Psoas muscle (tissue), 7 donors: ENCODE measurements at regions not wholly inside any gene's neighbourhood (a gene's known extent, or its start where the extent isn't known, plus 50 kb on each side); places are given as distances from the start of the nearest gene placed in this dataset.

Experiments
- ATAC-seq, 4 donors: fragments of 200-7000 bp; cut with Tn5 transposase; one replicate each; pipeline ENCODE4 v1.9.1; 2020; ENCODE audit warnings: moderate library complexity in 3 of 4, mild to moderate bottlenecking in 2 of 4
- DNase-seq, 2 donors: peaks; one replicate each; pipeline ENCODE4 v3.0.0-alpha.2; 2020
- H3K27ac ChIP-seq: fragments of 200-600 bp; one replicate; pipeline ENCODE4 v1.8.0; 2022
- H3K27me3 ChIP-seq, 3 donors: fragments of 200-600 bp in 1 of 3; one replicate each; pipeline versions ENCODE4 v1.6.1 to v1.8.0; 2013 to 2022; ENCODE audit warnings: low read length in 2 of 3, mild to moderate bottlenecking in 2 of 3, moderate library complexity in 1 of 3; ENCODE audit not compliant: insufficient read depth in 3 of 3
- H3K36me3 ChIP-seq, 2 donors: fragments of 200-600 bp in 1 of 2; one replicate each; pipeline versions ENCODE4 v1.6.1 to v1.8.0; 2013 to 2022; ENCODE audit warnings: low read depth in 1 of 2, mild to moderate bottlenecking in 1 of 2, moderate library complexity in 1 of 2; ENCODE audit not compliant: insufficient read depth in 1 of 2
- H3K4me1 ChIP-seq: fragments of 200-600 bp; one replicate; pipeline ENCODE4 v1.8.0; 2022
- H3K4me3 ChIP-seq: fragments of 200-600 bp; one replicate; pipeline ENCODE4 v1.8.0; 2022; ENCODE audit warnings: mild to moderate bottlenecking
- H3K9me3 ChIP-seq: fragments of 200-600 bp; one replicate; pipeline ENCODE4 v1.8.0; 2022
- WGBS, 3 donors: extraction: QIAGEN DNeasy Blood & Tissue Kit; methylation state at CpG; one replicate each; pipeline versions ENCODE4 v1.1.6 to v1.1.7; 2013; 5-methylcytosine and 5-hydroxymethylcytosine counted together
- intact Hi-C, 2 donors: fragments of 100-400 bp; cut with DNase I; formaldehyde crosslinking; loops; one replicate each; pipeline versions ENCODE4 v1.11.0 to v1.14.2; 2022
- TF ChIP-seq, protein P1 (sequence below): fragments of 200-600 bp; IDR thresholded peaks from one replicate; pipeline ENCODE4 v1.8.0; 2022; ENCODE audit warnings: antibody characterized with exemption
- donor health status: healthy with polysubstance abuse.
- donor health status: DM: no; HTN: no; CAD: no; lungs with moderate emphysema.
- donor health status: Bipolar disorder and iron deficiency.
- donor health status: healthy.
- donor health status: DM: yes; HTN: yes; CAD: no.
- donor health status: DM: no; HTN: no; CAD: no.
- donor health status: DM: yes; HTN: yes; CAD: no.

- H3K4me1 ChIP-seq, result no peaks in the 10 kb centered on the region
- WGBS, 3 donors, result 65 to 88% (median 83%) methylated on average over 3 of the region's 3 CpGs
- no peaks in the 10 kb centered on the region for H3K27me3 ChIP-seq
- intact Hi-C loops, result no loop called here
- H3K9me3 ChIP-seq, result no peaks in the 10 kb centered on the region
- TF ChIP-seq, protein P1, sequence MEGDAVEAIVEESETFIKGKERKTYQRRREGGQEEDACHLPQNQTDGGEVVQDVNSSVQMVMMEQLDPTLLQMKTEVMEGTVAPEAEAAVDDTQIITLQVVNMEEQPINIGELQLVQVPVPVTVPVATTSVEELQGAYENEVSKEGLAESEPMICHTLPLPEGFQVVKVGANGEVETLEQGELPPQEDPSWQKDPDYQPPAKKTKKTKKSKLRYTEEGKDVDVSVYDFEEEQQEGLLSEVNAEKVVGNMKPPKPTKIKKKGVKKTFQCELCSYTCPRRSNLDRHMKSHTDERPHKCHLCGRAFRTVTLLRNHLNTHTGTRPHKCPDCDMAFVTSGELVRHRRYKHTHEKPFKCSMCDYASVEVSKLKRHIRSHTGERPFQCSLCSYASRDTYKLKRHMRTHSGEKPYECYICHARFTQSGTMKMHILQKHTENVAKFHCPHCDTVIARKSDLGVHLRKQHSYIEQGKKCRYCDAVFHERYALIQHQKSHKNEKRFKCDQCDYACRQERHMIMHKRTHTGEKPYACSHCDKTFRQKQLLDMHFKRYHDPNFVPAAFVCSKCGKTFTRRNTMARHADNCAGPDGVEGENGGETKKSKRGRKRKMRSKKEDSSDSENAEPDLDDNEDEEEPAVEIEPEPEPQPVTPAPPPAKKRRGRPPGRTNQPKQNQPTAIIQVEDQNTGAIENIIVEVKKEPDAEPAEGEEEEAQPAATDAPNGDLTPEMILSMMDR, result no peak
- ATAC-seq (no peak), DNase-seq (no peak)
- no peaks in the 10 kb centered on the region for H3K36me3 ChIP-seq
- no peak overlapping the region for H3K27ac ChIP-seq
- no peak overlapping the region for H3K4me3 ChIP-seq
Measured at GRCh38 chrX:145464650-145465049, 217.3 kb downstream of the SPANXN1 start.

DNA sequence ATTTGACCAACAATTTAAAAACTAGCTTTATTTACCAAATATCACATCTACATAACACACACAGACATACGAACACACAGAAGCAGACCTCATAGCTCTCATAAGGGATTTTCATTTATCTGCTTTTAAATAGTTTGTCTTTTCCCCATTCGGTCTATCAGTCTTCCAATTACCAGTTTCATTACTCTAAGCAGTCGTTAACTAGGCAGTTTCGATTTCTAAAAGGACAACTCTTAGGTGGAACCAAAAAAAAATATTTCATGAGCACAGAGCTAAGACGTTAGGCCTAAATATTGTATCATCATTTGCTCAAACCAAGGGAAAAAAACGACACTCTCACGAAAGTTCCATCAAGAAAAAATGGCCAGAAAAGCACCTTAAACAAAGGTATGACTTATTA, 228.4 kb downstream of the SPANXN1 start:
- Histone ChIP-seq H3K27ac (no peak overlapping the region), H3K4me1 (no peaks in the 10 kb centered on the region), H3K27me3 (no peaks in the 10 kb centered on the region), H3K9me3 (no peaks in the 10 kb centered on the region), H3K4me3 (no peak overlapping the region), H3K36me3 (no peaks in the 10 kb centered on the region)
- 61 to 78% (median 72%) methylated on average over 7 of the region's 7 CpGs for WGBS, 3 donors
- TF ChIP-seq, protein P1, result no peak
- ATAC-seq, result no peak
- DNase-seq, result no peak
- intact Hi-C loops, result no loop called here

GRCh38 chrX:145484740-145485139, 237.4 kb downstream of the SPANXN1 start:
- Histone ChIP-seq H3K27me3 (no peaks in the 10 kb centered on the region), H3K36me3 (no peaks in the 10 kb centered on the region), H3K4me3 (no peak overlapping the region), H3K27ac (no peak overlapping the region), H3K9me3 (no peaks in the 10 kb centered on the region), H3K4me1 (no peaks in the 10 kb centered on the region)
- no peak for DNase-seq
- no peak for ATAC-seq
- intact Hi-C loops, result no loop called here
- TF ChIP-seq, protein P1, result no peak

DNA sequence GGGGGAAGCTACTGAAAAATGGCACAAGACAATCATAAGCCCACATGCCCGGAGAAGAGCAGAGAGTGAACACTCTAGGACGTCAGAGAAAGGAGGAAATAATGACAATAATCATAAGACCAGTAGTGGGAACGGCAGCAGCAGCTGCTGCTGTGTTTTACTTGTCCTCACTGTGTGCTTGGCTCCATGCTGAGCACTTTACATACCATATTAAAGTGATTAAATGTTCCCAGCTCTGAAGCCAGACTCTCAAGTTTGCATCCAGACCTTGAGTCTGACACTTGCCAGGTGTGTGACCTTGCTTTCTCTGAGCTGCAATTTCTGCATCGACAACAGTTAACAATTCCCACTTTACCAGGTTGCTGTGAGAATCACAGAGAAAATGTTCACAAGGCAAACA, 255.4 kb downstream of the SPANXN1 start:
- 27 to 35% (median 34%) methylated on average over 4 of the region's 4 CpGs for WGBS, 3 donors

DNA sequence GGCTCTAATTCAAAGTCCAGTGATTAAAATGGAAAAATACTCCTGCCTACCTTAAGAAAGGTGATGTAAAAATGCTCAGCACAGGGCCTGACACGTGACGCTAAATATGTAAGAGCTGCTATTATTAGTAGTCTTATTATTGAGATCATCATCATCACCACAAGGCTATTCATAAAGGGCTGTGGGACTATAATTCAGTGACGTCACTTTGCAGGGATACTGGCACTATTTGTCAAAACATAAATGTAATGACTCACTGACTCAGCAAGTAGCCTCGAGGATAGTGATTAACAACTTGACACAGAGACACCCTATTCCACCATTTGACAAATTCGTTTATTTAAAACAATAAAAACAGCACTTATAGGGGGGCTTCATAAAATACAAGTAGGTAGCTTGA, 258.9 kb downstream of the SPANXN1 start:
- H3K4me1 ChIP-seq, result no peaks in the 10 kb centered on the region
- ATAC-seq (no peak), DNase-seq (no peak)
- TF ChIP-seq, protein P1, result no peak
- no peak overlapping the region for H3K4me3 ChIP-seq
- H3K27me3 ChIP-seq, result no peaks in the 10 kb centered on the region
- intact Hi-C loops, result no loop called here
- H3K36me3 ChIP-seq, result no peaks in the 10 kb centered on the region
- no peaks in the 10 kb centered on the region for H3K9me3 ChIP-seq
- WGBS, 3 donors, result 63 to 69% (median 66%) methylated on average over 5 of the region's 5 CpGs
- H3K27ac ChIP-seq, result no peak overlapping the region

More for the DNA sequence above, 255.4 kb downstream of the SPANXN1 start:
- Histone ChIP-seq H3K27me3 (no peaks in the 10 kb centered on the region), H3K36me3 (no peaks in the 10 kb centered on the region), H3K27ac (no peak overlapping the region), H3K4me3 (no peak overlapping the region), H3K9me3 (no peaks in the 10 kb centered on the region), H3K4me1 (no peaks in the 10 kb centered on the region)
- ATAC-seq (no peak), DNase-seq (no peak)
- TF ChIP-seq, protein P1, result no peak
- intact Hi-C loops, result no loop called here
